ENCODE measurements at regions not wholly inside any gene's neighbourhood (a gene's known extent, or its start where the extent isn't known, plus 50 kb on each side); places are given as distances from the start of the nearest gene placed in this dataset.
"Not testable (repeated sequence)": the region's sequence is repeated elsewhere in the genome, so short reads cannot be mapped to it uniquely, and the experiment has no call there.

DNA sequence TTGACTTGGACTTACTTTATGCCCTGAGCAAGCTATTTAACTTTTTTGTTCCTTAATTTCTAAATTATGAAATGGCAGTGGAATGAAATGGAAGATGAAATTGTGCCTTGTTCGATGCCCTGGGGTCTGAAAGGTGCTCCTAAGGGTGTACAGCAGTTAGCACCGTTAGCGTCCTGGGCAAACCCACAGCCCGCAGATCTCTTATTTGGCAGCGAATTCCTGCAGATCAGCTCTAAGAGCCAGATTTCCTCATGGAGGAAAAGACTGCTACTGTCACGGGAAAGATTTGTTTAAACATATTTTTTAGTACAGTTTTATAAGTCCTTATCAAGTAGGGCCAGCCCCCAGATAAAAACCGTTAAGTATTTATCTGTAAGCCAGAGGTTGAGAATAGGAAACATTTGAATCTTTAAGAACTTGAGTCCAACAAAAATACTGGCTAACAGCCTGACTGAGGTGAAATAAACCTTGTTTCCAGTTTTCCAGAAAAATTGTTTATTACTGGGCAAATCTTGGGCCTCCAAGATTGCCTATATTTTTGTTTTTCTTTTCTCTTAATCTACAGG lies 216.5 kb upstream of the DMRT1 start:
- peak overlapping the region; percentile 36 to 87 for H3K27ac ChIP-seq
- no peak for DNase-seq (ENCODE audit: low spot score)
- TF ChIP-seq, protein P1, sequence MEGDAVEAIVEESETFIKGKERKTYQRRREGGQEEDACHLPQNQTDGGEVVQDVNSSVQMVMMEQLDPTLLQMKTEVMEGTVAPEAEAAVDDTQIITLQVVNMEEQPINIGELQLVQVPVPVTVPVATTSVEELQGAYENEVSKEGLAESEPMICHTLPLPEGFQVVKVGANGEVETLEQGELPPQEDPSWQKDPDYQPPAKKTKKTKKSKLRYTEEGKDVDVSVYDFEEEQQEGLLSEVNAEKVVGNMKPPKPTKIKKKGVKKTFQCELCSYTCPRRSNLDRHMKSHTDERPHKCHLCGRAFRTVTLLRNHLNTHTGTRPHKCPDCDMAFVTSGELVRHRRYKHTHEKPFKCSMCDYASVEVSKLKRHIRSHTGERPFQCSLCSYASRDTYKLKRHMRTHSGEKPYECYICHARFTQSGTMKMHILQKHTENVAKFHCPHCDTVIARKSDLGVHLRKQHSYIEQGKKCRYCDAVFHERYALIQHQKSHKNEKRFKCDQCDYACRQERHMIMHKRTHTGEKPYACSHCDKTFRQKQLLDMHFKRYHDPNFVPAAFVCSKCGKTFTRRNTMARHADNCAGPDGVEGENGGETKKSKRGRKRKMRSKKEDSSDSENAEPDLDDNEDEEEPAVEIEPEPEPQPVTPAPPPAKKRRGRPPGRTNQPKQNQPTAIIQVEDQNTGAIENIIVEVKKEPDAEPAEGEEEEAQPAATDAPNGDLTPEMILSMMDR (IDR thresholded peaks at IDR 0.05), result no peak
- H3K4me3 ChIP-seq, result no peak overlapping the region

DNA sequence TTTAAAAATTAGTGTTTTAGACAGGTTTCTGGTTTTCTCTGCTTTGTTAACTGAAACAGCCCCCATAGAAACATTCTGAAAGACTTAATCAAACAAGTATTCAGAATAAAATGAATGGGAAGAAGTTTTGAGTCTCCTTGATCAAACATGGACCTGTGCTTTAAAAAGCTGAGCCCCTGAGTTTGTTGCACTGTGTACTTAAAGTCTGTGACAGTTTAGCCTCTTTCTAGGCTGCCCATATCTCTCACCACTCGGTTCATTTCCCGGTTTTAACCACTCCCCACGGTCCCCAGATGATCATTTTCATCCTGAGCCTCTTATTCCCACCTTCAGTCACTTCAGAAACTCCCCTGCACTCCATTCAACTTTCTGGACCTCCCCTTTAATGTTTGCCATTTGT lies 215.9 kb upstream of the DMRT1 start:
- peak overlapping the region; percentile 37 for H3K4me3 ChIP-seq
- peak overlapping the region; percentile 80 to 87 for H3K27ac ChIP-seq
- TF ChIP-seq, protein P1 (IDR thresholded peaks at IDR 0.05), result no peak
- DNase-seq (ENCODE audit: low spot score), result no peak

DNA sequence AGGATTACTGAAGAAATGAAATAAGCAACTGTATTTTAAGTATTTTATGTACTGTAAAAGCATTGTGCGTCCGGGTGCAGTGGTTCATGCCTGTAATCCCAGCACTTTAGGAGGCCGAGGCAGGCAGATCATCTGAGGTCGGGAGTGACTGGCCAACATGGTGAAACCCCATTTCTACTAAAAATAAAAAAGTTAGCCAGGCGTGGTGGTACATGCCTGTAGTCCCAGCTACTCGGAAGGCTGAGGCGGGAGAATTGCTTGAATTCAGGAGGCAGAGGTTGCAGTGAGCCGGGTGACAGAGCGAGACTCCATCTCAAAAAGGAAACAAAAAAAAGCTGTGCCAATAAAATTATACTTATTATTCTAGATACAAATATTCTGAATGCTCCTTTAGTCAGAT lies 215.4 kb upstream of the DMRT1 start:
- DNase-seq (ENCODE audit: low spot score), result not testable (repeated sequence)
- Histone ChIP-seq H3K27ac (peak overlapping the region; percentile 80 to 87), H3K4me3 (peak overlapping the region; percentile 37)

DNA sequence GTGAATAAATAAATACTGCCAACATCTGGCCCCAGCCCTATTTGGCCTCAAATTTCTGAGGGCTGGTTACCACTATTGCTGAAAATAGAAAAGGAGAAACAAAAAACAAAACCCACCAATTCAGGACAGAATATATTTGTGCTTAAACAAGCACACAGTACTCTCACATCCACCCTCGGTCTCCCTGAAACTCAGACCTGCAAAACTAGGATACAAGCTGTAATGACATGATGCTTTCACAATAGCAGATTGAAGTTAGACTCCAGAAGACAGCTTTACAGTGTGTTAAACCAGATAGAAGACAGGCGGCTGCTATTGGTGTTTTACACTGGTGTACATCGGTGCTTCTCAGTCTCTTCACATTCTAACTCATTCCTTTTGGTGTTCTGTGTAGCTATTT lies 214.9 kb upstream of the DMRT1 start:
- TF ChIP-seq, protein P1 (IDR thresholded peaks at IDR 0.05), result no peak
- peak overlapping the region; percentile 37 for H3K4me3 ChIP-seq
- no peak for DNase-seq (ENCODE audit: low spot score)
- H3K27ac ChIP-seq, result peak overlapping the region; percentile 80 to 87

DNA sequence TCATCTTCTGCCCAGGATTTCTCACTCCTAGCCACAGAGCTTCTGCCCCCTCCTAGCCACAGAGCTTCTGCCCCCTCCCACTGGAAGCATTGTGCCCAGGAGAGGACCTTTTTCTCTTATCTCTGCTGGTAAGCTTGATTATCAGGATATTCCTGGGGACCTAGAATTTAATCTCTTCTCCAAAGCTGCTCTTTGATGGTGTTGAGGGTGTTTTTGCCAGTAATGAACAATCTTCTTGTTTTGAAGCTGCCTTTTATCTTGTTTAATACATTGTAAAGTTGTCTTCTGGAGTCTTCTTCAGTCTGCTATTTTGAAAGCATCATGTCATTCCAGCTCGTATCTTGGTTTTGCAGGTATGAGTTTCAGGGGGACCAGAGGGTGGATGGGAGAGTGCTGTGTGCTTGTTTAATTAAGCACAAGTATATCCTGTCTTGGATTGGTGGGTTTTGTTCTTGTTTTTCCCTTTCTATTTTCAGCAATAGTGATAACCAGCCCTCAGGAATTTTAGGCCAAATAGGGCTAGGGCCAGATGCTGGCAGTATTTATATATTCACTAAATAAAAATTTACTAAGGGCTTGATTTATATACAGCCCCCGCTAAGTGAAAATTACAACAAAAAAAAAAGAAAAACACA lies 214.0 kb upstream of the DMRT1 start:
- peak overlapping the region; percentile 80 to 87 for H3K27ac ChIP-seq

DNA sequence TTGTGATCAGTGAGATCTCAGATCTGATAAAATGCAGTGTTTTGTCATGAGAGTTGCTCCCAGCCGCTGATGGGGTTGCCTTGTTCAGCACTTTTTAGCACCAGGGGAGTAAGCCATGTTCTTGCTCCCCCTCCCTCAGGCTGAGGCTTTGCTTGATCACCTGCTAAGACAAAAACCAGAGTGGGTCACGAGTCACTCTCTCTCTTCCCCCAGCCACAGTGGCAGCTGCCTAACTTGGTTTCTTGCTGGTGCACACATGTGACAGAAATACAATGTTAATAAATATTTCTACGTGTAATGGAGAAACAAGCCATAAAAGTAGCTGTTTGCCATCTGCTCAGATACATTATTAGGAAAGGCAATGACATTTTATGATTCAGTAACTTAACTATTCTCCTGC lies 212.4 kb upstream of the DMRT1 start:
- no peak for DNase-seq (ENCODE audit: low spot score)
- TF ChIP-seq, protein P1 (IDR thresholded peaks at IDR 0.05), result no peak
- peak overlapping the region; percentile 14 to 87 for H3K27ac ChIP-seq
- no peak overlapping the region for H3K4me3 ChIP-seq

More for the DNA sequence above, 214.0 kb upstream of the DMRT1 start:
- no peak for DNase-seq (ENCODE audit: low spot score)
- H3K4me3 ChIP-seq, result no peak overlapping the region
- TF ChIP-seq, protein P1 (IDR thresholded peaks at IDR 0.05), result no peak

DNA sequence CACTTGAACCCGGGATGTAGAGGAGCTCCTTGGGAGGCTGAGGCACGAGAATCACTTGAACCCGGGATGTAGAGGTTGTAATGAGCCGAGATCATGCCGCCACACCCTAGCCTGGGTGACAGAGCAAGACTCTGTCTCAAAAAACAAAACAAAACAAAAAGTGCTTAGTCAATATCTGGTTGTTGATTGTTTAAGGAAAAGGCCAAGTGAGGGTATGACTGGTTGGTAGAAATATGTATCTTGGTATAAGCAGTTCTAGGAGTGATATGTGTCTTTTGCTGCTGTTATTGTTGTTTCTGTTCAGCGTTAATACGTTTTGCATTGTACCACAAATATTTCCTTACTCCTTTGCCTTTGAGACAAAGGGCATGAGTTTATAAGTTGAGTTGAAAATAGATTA lies 210.7 kb upstream of the DMRT1 start:
- Histone ChIP-seq H3K27ac (no peak overlapping the region), H3K4me3 (no peak overlapping the region)
- TF ChIP-seq, protein P1 (IDR thresholded peaks at IDR 0.05), result no peak
- no peak for DNase-seq (ENCODE audit: low spot score)

Data from coronary artery (tissue), 2 donors.